Smooth muscle cell (in vitro differentiated cells): ENCODE measurements at regions not wholly inside any gene's neighbourhood (a gene's known extent, or its start where the extent isn't known, plus 50 kb on each side); places are given as distances from the start of the nearest gene placed in this dataset.

Source experiments
- DNase-seq: peaks from one replicate; lab custom pipeline; 2025; ENCODE audit not compliant: unreplicated experiment; lab: John Stamatoyannopoulos, UW
- H2AFZ ChIP-seq: fragments of 200-600 bp; sonication (generic); 2 replicates; pipeline ENCODE4 v1.6.0; 2016; ENCODE audit warnings: antibody characterized with exemption, low read depth, mild to moderate bottlenecking
- H3F3A ChIP-seq: fragments of 200-600 bp; sonication (generic); 2 replicates; pipeline ENCODE4 v1.6.0; 2017; ENCODE audit warnings: antibody characterized with exemption, low read depth
- H3K27ac ChIP-seq: fragments of 200-600 bp; sonication (generic); 2 replicates; pipeline ENCODE4 v1.5.1; 2016; ENCODE audit warnings: low read depth, mild to moderate bottlenecking
- H3K27me3 ChIP-seq: fragments of 200-600 bp; sonication (generic); 2 replicates; pipeline ENCODE4 v1.6.1; 2016; ENCODE audit warnings: low read depth, mild to moderate bottlenecking
- H3K36me3 ChIP-seq: fragments of 200-600 bp; sonication (generic); 2 replicates; pipeline ENCODE4 v1.5.1; 2016; ENCODE audit warnings: low read depth
- H3K4me1 ChIP-seq: fragments of 200-600 bp; sonication (generic); 2 replicates; pipeline ENCODE4 v1.5.1; 2016; ENCODE audit warnings: low read depth
- H3K4me2 ChIP-seq: fragments of 200-600 bp; sonication (generic); 2 replicates; pipeline ENCODE4 v1.6.0; 2016; ENCODE audit warnings: mild to moderate bottlenecking
- H3K4me3 ChIP-seq: fragments of 200-600 bp; sonication (generic); 2 replicates; pipeline ENCODE4 v1.5.1; 2016; ENCODE audit warnings: mild to moderate bottlenecking
- H3K79me2 ChIP-seq: fragments of 200-600 bp; sonication (generic); 2 replicates; pipeline ENCODE4 v1.6.0; 2016; ENCODE audit warnings: low read depth, mild to moderate bottlenecking
- H3K9ac ChIP-seq: fragments of 200-600 bp; sonication (generic); 2 replicates; pipeline ENCODE4 v1.6.0; 2016; ENCODE audit warnings: low read depth
- H3K9me3 ChIP-seq: fragments of 200-600 bp; sonication (generic); replicated peaks from 2 replicates; pipeline ENCODE4 v1.5.1; 2016; ENCODE audit warnings: low read depth
- H4K20me1 ChIP-seq: fragments of 200-600 bp; sonication (generic); 2 replicates; pipeline ENCODE4 v1.6.0; 2016; ENCODE audit warnings: low read depth
- whole genome bisulfite sequencing: methylation state at CpG from one replicate; pipeline ENCODE4 v1.1.7; 2016; ENCODE audit warnings: low lambda C conversion rate; 5-methylcytosine and 5-hydroxymethylcytosine counted together
- TF ChIP-seq, protein P1 (sequence below): fragments of 200-600 bp; sonication (generic); IDR thresholded peaks from 2 replicates; pipeline ENCODE4 v1.5.1; 2017; ENCODE audit warnings: borderline replicate concordance, mild to moderate bottlenecking, antibody characterized with exemption; ENCODE audit not compliant: insufficient read depth, poor library complexity, severe bottlenecking

DNA sequence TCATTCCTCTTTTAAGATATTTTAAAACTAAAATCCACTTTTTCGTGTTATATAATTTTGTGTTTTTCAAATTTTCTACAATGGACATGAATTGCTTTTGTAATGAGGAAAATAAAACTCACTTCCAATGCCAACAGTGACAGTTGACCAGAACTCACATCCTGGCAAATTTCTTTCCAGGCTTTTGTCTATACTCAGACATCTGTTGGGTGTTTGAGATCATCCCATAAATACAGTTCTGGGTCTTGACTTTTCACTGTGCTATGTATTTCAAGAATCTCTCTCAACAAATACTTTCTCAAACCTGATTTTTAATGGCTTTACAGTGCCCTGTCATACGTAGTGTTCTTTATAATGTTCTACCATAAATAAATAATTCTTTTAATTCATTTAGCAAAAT lies 57.6 kb downstream of the RPL37A start:
- Histone ChIP-seq H3K36me3 (no peaks in the 10 kb centered on the region), H3K79me2 (no peaks in the 10 kb centered on the region), H3K27ac (no peak overlapping the region), H3K4me1 (peaks cover 20% of the 10 kb centered on the region), H3K9me3 (no peaks in the 10 kb centered on the region), H3K4me3 (no peak overlapping the region), H2AFZ (no peak overlapping the region), H3K9ac (no peak overlapping the region), H4K20me1 (no peaks in the 10 kb centered on the region), H3K27me3 (no peaks in the 10 kb centered on the region), H3K4me2 (no peak overlapping the region), H3F3A (no peaks in the 10 kb centered on the region)
- TF ChIP-seq, protein P1, sequence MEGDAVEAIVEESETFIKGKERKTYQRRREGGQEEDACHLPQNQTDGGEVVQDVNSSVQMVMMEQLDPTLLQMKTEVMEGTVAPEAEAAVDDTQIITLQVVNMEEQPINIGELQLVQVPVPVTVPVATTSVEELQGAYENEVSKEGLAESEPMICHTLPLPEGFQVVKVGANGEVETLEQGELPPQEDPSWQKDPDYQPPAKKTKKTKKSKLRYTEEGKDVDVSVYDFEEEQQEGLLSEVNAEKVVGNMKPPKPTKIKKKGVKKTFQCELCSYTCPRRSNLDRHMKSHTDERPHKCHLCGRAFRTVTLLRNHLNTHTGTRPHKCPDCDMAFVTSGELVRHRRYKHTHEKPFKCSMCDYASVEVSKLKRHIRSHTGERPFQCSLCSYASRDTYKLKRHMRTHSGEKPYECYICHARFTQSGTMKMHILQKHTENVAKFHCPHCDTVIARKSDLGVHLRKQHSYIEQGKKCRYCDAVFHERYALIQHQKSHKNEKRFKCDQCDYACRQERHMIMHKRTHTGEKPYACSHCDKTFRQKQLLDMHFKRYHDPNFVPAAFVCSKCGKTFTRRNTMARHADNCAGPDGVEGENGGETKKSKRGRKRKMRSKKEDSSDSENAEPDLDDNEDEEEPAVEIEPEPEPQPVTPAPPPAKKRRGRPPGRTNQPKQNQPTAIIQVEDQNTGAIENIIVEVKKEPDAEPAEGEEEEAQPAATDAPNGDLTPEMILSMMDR: no peak
- DNase-seq: no peak
- 90% methylated on average over 2 of the region's 2 CpGs for WGBS

DNA sequence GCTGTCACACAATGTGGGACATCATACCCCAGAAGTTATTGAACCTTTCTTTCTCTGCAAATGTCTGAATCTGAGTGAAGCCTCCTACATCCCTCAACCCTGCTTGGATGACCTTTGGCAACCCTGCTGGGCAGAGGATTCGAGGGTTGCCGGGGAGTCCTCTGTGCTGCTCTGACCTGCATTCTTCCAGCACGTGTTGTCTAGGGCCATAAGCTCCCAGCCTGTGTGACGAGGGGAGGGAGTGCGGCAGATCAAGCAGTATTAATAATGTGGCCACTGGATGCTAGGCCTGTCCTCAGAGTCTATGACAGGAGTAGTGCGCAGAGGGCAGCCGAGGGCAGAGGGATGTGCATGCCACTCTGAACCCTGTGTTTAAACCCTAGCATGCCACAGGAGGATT lies 58.8 kb downstream of the RPL37A start:
- no peaks in the 10 kb centered on the region for H4K20me1 ChIP-seq
- peaks cover 20% of the 10 kb centered on the region for H3K4me1 ChIP-seq
- no peaks in the 10 kb centered on the region for H3K9me3 ChIP-seq
- H3K4me3 ChIP-seq: no peak overlapping the region
- no peak overlapping the region for H2AFZ ChIP-seq
- H3K36me3 ChIP-seq: no peaks in the 10 kb centered on the region
- no peak overlapping the region for H3K27ac ChIP-seq
- no peak for DNase-seq
- TF ChIP-seq, protein P1: no peak
- no peak overlapping the region for H3K4me2 ChIP-seq
- no peaks in the 10 kb centered on the region for H3F3A ChIP-seq
- H3K27me3 ChIP-seq: no peaks in the 10 kb centered on the region
- no peaks in the 10 kb centered on the region for H3K79me2 ChIP-seq
- 70% methylated on average over 7 of the region's 7 CpGs for WGBS
- no peak overlapping the region for H3K9ac ChIP-seq

DNA sequence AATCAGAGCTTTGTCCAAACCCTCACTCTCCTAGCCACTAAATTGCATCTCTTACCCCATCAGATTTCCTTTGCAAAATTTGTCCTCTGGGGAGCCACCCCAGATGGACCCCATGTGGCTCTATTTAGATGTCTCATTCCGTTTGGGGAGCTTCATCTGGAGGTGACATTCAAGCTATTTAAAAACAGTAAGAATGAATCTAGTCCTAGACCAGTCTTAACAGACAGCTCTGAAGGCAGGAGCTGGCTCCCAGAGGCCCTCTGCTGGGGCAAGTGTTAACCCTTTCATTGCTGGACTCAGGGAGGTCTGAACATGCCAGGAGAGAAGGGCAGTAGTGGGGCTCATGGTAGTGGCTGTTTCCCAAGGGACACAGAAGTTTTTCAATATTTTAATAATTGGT lies 59.2 kb downstream of the RPL37A start:
- Histone ChIP-seq H4K20me1 (no peaks in the 10 kb centered on the region), H3F3A (no peaks in the 10 kb centered on the region), H3K9ac (no peak overlapping the region), H3K36me3 (no peaks in the 10 kb centered on the region), H3K27ac (no peak overlapping the region), H3K4me1 (peaks cover 20% of the 10 kb centered on the region), H3K27me3 (no peaks in the 10 kb centered on the region), H2AFZ (no peak overlapping the region), H3K4me3 (no peak overlapping the region), H3K9me3 (no peaks in the 10 kb centered on the region), H3K79me2 (no peaks in the 10 kb centered on the region), H3K4me2 (no peak overlapping the region)
- no peak for DNase-seq
- TF ChIP-seq, protein P1: no peak
- WGBS: 42% methylated on average over 1 of the region's 1 CpG

DNA sequence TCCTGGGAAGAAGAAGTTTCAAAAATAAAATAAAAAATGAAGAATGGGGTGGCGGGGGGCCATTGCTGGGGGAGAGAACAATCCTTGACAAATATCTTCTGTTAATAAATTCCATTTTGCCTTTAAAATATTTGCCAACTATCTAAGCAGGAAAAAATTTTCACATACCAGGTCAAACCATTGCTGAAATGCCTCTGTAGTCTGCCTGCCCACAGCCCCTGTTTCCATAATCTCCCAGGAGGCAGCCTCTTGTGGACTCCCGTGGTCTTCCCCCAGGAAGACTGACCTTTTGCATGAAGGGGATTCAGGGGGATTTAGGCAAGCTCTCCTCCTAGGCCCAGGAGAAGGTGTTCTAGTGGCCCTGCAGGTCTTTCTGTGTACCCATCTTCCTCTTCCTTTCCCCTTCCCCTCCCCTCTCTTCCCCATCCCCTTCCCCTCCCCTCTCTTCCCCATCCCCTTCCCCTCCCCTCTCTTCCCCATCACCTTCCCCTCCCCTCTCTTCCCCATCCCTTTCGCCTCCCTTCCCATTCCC lies 61.0 kb downstream of the RPL37A start:
- Histone ChIP-seq H3K4me2 (no peak overlapping the region), H3K4me3 (no peak overlapping the region), H3K27ac (no peak overlapping the region), H3K4me1 (peaks cover 20% of the 10 kb centered on the region), H2AFZ (no peak overlapping the region), H4K20me1 (no peaks in the 10 kb centered on the region), H3K79me2 (no peaks in the 10 kb centered on the region), H3K9ac (no peak overlapping the region), H3K9me3 (no peaks in the 10 kb centered on the region), H3K36me3 (no peaks in the 10 kb centered on the region), H3F3A (no peaks in the 10 kb centered on the region), H3K27me3 (no peaks in the 10 kb centered on the region)
- WGBS: 61% methylated on average over 2 of the region's 3 CpGs
- TF ChIP-seq, protein P1: no peak
- DNase-seq: no peak
